ENCODE measurements at regions not wholly inside any gene's neighbourhood (a gene's known extent, or its start where the extent isn't known, plus 50 kb on each side); places are given as distances from the start of the nearest gene placed in this dataset.
"Not testable (repeated sequence)": the region's sequence is repeated elsewhere in the genome, so short reads cannot be mapped to it uniquely, and the experiment has no call there.

DNA sequence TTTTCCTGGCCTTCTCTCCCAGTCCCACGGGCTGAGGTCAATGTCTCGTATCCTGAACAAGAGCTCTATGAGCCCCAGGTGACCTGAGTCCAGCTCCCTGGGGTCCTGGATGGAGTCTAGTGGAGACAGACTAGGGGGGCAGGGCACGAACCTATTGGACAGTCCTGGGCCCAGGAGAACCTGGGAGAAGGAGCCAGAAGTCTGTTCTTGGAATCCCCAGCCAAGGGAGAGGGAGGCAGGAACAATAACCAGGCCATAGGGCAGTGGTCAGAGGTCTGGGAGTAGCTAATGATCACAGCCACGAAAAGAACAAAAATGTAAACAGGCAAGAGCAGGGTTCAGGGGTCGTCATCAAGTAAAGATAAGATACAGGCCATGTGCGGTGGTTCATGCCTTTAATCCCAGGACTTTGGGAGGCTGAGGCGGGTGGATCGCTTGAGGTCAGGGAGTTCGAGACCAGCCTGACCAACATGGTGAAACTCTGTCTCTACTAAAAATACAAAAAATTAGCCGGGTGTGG is 60.8 kb downstream of the COPRS start:
- no peak for DNase-seq

DNA sequence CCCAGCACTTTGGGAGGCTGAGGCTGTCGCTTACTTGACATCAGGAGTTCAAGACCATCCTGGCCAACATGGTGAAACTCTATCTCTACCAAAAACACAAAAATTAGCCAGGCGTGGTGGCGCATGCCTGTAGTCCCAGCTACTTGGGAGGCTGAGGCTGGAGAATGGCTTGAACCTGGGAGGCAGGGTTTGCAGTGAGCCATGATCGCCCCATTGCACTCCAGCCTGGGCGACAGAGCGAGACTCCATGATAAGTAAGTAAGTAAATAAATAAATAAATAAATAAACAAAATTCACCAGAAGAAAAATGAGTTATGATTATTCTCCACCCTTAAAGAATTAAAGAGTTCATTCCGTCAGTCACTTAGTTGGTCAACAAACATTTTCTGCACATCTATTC is 63.1 kb downstream of the COPRS start:
- not testable (repeated sequence) for DNase-seq

DNA sequence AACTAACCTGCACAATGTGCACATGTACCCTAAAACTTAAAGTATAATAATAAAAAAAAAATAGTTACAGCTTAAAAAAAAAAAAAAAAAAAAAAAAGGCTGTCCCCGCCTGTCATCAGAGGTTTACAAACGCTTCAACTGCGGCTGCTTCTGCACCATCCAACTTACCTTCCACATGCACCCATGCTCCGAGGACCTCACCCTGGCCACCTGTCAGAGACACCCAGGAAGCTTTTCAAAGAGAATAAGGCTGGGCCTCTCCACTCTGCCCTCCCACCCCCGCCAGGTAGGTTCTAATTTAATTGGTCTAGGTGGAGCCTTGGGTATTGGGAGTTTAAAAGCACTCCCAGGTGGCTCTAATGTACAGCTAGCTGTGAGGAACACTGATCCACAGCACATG is 64.9 kb downstream of the COPRS start:
- DNase-seq = no peak

DNA sequence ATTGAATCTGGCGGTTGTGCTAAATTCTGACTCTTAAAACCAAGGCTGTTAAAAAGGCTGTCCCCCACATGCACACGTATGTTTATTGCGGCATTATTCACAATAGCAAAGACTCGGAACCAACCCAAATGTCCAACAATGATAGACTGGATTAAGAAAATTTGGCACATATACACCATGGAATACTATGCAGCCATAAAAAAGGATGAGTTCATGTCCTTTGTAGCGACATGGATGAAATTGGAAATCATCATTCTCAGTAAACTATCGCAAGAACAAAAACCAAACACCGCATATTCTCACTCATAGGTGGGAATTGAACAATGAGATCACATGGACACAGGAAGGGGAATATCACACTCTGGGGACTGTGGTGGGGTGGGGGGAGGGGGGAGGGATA is 65.4 kb downstream of the COPRS start:
- not testable (repeated sequence) for DNase-seq

DNA sequence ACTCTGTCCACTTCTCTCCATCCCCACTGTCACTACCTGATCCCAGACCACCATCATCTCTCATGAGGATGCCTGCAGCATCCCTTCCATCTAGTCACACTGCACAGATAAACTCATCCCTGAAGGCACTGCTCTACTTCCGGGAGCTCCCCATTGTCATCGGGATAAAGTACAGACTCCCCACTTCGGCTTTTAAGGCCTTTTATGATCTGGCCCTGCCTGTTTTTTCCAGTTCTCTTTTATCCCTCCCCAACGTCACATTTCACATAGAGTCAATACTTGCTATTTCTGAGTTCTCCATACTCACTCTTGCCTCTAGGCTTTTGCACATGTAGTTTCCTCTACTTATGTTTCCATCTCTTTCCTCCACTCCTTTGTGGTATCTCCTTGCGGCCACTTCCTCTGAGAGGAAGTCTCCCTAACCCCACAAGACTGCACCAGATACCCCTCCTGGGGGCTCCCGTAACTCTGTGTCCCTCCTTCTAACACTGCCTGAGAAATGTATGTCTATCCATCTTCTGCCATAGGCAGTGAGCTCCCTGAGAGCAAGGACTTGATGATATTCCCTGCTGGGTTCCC is 66.9 kb downstream of the COPRS start:
- DNase-seq = no peak

DNA sequence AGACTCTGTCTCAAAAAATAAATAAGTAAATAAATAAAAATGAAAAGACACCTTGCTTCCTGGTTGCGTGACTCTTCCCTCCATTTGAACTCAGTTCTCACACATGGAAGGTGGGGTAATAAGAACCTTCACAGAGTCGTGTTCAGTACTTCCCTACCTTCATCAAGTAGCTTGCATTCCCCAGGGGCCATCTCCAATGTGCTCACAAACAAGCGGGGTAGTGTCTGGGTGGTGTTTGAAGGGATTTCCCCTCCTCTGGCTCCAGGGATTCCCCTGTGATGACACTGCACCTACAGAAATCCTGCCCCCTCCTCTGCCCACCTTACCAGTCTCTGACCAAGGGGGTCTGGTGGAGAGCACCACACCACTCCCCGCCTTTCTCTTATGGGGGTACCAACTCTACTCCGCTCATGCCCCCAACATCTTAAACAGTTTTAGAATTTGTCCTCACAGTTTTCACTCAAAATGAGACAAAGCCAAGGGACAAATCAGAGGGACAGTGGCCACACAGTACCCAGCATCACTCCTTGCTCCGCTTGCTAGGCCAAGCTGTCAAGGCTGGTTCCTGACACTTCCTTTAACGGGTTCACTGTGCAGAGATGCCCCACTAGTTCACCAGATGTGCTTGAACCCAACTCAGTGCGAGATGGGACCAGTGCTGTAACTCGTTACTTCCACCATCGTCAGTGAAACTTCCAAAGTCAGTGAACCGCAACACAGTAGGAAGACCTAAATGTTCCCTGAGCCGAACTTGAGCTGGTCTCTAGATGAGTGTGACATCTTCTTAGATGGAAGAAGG is 69.1 kb downstream of the COPRS start:
- no peak for DNase-seq

DNA sequence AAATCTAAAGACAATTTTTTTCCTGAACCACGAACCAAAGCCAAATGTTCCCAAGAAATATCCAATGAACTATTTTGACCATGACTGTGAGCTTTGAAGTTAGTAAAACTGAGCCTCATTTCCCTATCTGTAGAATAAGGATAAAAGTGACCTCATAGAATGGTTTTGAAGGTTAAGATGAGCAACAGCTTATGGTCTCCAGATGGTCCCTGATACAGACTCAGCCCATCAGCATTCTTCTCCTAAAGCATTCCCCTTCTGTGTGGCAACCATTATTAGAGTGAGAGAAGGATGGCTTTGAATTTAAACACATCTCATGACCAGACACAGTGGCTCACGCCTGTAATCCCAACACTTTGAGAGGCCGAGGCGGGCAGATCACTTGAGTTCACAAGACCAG is 70.1 kb downstream of the COPRS start:
- no peak for DNase-seq

DNA sequence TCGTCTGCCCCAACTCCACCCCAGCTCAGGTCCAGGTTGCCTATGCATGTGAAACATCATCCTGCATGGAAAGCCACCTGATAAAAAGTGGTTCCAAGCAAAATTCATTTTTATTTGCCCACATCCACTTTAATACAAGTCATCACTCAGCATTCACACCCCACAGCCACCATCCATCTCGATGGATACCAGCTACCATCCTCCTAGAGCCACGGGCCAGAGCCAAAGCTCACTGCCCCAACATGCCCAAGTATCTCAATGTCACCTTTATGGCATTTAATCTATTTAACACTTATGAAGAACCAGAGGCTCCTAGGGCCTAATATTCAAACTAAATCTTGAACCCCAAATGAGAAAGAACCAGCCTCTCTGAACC is 70.5 kb downstream of the COPRS start:
- no peak for DNase-seq

DNA sequence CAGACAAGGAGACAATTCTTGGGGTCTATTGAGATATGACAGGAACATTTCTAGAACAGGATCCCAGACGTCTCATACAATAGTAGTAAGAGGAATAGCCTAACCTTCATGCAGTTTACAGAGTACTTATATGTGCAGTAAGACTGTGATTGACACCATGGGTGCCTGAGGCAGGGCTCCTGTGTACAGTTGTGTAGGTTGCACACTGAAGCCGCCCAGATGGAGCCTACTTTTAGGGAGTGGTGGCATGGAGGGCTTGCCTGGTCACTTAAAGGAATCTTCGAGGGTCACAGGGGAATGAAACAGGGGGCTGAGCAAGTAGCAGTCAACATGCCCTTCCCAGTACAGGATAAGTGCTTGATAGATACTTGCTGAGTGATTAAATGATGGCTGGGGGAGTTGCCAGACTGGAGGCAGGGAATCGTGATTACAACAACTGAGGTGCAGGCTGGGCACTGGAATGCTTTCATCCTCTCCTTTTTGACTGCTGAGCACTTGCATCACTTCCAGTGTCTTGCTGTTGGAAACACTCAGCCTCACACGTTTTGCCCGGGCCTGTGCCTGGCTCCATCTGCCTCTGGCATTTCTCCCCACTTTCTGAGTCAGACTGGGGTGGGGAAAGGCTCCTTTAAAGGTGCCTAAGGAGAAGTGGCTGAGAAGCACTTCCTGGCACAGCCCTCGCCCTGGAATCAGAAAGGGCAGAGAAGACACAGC is 71.0 kb downstream of the COPRS start:
- no peak for DNase-seq

DNA sequence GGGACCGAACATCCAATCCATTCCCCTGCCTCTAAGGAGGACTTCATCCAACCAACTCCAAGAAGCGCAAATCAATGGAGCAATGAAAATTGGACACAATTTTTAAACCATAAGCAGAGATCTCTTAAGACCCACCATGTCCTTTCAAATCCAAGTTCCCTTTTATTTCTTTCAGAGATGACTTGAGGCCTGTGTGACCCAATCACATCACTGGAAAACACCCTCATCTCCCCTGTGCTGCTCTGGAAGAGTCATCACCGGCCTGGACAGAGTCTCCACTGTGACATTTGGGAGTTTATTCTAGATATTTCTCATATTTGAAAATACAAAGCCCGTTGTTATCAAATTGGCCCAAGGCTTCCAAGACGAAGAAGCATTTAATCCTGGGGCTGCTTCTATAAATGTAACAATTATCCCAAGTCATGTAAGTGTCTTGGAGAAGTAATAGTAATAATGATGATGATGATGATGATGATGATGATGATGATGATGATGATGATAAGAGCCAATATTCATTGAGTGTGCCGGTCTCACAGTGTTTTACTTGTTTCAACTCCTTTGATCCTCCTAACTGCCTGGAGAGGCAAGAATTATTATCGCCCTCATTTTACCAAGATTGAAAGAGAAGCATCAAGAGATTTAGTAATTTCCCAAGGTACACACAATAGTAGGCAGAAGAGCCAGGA is 72.1 kb downstream of the COPRS start:
- no peak for DNase-seq

DNA sequence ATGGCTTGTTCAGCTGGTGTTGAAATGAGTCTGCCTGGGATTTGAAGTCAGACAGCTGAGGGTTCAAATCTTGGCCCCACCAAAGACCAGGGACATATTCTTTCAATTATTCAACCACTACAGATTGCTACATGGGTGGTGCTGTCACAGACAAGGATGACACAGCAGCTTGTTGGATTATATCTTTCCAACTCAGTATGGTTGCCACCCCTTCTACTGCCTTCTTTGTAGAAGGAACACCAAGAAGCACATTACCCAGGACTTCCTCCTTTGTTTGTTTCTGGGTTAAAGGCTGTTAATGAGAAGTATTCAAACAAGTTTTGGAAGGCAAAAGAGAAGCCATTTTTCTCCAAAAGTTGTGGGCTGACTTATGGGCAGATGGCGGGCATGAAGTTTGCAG is 78.6 kb downstream of the COPRS start:
- no peak for DNase-seq

DNA sequence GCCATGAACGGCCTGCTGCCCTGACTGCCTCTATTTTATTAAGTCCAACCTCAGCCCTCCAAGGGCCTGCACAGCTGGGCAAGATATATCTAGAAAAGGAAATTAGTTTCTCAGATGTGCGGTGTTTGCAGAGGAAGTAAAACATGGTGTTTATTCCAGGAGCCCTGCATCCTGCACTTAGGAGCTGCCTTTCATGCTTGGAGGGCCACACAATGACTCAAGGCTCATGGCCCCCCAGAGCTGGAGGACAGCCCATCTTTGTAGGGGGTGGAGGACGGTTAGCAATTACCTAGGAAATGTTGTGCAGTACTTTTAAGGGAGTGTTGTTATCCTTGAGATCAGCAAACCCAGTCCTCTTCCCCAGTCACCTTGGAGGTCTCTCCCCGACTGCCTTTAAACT is 80.5 kb downstream of the COPRS start:
- DNase-seq = no peak

DNA sequence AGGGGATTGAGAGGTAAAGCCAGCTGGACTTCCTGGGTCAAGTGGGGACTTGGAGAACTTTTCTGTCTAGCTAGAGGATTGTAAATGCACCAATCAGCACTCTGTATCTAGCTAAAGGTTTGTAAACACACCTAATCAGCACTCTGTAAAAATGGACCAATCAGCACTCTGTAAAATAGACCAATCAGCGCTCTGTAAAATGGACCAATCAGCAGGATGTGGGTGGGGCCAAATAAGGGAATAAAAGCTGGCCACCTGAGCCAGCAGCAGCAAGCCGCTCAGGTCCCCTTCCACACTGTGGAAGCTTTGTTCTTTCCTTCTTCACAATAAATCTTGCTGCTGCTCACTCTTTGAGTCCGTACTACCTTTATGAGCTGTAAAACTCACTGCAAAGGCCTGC is 87.7 kb downstream of the COPRS start:
- not testable (repeated sequence) for DNase-seq

DNA sequence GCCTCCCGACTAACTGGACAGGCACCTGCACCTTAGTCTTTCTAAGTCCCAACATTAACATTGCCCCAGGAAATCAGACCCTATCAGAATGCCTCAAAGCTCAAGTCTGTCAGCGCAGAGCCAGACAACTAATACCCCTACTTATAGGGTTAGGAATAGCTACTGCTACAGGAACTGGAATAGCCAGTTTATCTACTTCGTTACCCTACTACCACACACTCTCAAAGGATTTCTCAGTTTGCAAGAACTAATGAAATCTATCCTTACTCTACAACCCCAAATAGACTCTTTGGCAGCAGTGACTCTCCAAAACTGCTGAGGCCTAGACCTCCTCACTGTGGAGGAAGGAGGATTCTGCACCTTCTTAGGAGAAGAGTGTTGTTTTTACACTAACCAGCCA is 88.5 kb downstream of the COPRS start:
- DNase-seq = not testable (repeated sequence)

DNA sequence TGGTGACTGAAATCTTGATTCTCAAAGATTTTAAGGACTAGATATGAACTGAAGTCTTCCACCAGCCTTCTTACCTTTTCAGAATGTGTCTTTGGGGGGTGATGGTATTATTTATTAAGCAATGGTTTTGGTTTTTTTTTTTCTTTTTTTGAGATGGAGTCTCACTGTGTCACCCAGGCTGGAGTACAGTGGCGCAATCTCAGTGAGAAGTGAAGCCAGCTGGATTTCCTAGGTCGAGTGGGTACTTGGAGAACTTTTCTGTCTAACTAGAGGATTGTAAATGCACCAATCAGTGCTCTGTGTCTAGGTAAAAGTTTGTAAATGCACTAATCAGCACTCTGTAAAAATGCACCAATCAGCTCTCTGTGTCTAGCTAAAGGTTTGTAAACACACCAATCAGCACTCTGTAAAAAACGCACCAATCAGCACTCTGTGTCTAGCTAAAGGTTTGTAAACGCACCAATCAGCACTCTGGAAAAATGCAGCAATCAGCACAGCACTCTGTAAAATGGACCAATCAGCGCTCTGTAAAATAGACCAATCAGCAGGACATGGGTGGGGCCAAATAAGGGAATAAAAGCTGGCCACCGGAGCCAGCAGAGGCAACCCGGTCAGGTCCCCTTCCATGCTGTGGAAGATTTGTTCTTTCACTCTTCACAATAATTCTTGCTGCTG is 97.1 kb downstream of the COPRS start:
- not testable (repeated sequence) for DNase-seq

DNA sequence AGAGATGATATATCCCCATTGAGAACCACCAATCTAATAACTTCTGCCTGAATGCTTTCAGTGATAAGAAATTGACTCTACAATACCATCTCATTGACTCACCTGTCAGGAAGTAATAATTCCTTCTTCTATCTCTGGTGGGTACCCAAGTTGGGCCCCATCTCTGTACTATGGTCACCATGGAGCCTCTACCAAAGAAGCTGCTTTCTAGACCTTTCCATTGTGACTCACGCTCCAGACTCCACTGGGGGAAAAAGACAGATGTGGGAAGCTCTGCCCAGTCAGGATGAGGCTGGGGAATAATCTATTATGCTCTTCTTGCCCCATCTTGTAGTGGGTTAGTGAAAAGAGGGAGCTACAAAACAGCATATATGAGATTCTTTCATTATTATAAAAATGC is 100.4 kb downstream of the COPRS start:
- no peak for DNase-seq

DNA sequence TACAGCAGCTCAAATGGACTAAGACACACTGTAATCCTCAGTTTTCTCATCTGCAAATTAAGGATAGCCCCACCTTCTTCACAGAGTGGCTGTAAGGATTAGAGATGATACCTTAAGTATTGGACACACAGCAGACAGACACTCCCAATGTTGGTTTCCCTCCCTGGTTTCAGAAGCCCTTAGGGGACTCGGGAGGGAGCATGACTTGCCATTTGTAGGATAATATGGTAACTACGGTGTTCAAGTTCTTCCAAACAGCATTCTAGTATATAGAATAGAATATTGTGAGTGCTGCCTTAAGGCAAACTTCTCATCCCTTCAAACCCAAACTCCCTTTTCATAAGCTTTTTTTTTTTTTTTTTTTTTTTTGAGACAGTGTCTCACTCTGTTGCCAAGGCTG is 101.9 kb downstream of the COPRS start:
- no peak for DNase-seq

DNA sequence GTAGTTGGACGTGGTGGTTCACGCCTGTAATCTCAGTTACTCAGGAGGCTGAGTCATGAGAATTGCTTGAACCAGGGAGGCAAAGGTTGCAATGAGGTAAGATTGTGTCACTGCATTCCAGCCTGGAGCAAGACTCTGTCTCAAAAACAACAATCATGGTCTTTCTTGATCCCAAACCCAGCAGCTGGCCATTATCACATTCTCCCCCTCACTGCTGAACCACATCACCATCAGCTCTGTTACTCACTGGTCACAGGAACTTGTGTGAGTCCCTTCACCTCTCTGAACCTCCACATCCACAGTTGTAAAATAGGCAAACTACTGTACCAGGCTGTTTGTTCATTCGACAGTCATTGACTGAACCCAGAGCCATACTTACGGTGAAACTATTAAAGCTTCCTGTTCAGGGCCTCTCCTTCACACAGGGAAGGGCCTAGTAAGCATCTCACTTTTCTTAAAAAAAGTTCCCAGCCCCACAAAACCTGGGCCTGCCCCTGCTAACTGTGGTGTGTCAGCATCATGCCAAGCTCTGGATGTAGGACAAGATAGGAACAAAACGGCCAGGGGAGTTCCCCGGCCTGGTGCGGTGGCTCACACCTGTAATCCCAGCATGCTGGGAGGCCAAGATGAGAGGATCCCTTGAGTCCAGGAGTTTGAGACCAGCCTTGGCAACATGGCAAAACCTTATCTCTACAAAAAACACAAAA is 104.7 kb downstream of the COPRS start:
- no peak for DNase-seq

DNA sequence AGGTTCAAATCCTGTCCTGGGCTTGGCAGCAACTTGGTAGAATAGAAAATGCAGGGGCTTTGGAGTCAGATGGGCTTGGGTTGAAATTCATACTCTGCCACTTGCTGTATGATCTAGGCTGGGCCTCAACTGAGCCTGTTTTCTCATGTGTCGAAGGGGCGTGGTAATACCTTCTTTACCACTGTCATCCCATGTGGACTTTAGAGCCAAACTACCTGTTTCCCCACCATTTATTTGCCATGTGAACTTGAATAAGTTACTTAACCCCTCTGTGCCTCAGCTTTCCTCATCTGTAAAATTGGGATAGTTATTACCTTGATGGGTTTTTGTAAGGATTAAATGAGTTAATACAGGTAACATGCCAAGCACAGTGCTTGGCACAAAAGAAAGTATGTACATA is 106.0 kb downstream of the COPRS start:
- no peak for DNase-seq

DNA sequence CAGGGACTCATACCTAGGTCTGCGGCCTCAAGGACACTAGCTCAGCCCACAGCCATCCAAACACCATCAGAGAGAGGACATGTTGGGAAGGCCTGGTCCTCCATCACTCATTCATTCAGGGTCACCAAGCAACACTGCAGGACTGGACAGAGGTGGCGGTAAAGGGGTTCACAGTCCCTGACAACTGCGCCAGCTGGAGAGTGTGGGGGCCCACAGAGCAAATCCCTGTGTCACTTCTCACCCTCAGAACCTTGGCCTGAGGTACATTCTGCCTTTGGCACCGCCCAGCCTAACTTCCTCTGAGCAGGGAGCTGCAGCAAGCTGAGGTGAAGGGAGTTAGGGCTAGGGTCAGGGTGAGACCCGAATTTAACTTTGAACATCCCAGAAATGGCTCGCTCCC is 106.5 kb downstream of the COPRS start:
- DNase-seq = no peak

DNA sequence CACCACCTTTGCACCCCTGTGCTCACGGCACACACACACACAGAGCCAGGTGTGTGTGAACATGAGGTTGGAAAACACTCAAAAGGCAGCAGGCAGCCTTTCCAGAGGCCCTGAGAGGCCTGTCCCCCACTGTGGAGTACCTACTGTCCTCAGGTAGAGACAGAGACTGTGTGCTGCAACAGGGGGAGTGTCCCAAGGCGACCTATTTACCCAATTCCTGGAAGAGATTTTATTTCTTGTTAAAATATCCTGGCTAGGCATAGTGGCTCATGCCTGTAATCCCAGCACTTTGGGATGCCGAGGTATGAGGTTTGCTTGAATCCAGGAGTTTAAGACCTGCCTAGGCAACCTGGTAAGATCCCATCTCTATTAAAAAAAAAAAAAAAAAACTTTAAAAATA is 108.5 kb downstream of the COPRS start:
- DNase-seq = no peak

DNA sequence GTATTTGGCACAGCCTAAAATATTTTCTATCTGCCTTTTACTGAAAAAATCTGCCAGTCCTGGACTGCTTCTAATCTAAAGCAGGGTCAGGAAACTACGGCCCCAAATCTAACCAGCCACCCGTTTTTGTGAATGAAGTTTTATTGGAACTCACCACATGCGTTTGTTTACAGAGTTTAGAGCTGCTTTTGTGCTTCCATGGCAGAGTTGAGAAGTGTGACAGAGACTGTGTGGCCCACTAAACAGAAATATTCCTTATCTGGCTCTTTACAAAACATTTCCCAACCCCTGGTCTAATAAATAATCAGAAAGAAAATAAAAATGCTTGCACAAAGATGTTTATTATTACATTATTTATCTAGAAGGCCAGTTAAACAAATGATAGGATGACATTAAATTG is 110.2 kb downstream of the COPRS start:
- DNase-seq = no peak
